ENCODE measurements at regions not wholly inside any gene's neighbourhood (a gene's known extent, or its start where the extent isn't known, plus 50 kb on each side); places are given as distances from the start of the nearest gene placed in this dataset.

DNA sequence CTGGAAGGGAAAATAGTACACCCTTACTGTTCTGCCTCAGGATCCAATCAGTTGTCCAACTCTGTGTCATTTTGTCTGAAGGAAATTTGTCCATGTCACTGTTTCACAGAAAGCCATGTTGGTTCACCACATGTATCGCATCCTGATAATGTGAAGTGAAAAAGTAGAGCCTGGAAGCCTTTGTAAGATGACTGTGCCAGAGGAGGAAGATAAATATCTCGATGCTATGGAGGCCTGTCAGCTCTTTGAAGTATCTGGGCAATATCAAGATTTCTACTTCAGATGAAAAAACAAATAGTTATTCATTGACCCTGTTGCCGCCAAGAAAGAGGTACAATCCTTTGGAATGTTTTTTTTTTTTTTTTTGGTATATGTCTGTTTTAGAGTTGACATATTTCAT lies 270.5 kb downstream of the PHF14 start:
- no peak for TF ChIP-seq CTCF (IDR thresholded peaks at IDR 0.05)
- TF ChIP-seq SIN3A (IDR thresholded peaks at IDR 0.05; ENCODE audit: borderline replicate concordance, insufficient read depth, low read depth, low read length): no peak

All from Panc1 (cell line).